ENCODE measurements at regions not wholly inside any gene's neighbourhood (a gene's known extent, or its start where the extent isn't known, plus 50 kb on each side); places are given as distances from the start of the nearest gene placed in this dataset.

GRCh38 chr12:58668871-58669270, 251.4 kb downstream of the LRIG3 start:
- TF ChIP-seq, protein P1, sequence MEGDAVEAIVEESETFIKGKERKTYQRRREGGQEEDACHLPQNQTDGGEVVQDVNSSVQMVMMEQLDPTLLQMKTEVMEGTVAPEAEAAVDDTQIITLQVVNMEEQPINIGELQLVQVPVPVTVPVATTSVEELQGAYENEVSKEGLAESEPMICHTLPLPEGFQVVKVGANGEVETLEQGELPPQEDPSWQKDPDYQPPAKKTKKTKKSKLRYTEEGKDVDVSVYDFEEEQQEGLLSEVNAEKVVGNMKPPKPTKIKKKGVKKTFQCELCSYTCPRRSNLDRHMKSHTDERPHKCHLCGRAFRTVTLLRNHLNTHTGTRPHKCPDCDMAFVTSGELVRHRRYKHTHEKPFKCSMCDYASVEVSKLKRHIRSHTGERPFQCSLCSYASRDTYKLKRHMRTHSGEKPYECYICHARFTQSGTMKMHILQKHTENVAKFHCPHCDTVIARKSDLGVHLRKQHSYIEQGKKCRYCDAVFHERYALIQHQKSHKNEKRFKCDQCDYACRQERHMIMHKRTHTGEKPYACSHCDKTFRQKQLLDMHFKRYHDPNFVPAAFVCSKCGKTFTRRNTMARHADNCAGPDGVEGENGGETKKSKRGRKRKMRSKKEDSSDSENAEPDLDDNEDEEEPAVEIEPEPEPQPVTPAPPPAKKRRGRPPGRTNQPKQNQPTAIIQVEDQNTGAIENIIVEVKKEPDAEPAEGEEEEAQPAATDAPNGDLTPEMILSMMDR (conservative IDR thresholded peaks at IDR 0.05), result no peak
- TF ChIP-seq ZFX (IDR thresholded peaks at IDR 0.05), result no peak

Data from C4-2B (cell line).